H1 (cell line): ENCODE measurements at regions not wholly inside any gene's neighbourhood (a gene's known extent, or its start where the extent isn't known, plus 50 kb on each side); places are given as distances from the start of the nearest gene placed in this dataset.

Experiments
- BCL11A ChIP-seq, 2 experiments: IDR thresholded peaks; one replicate each; pipeline ENCODE4 v1.6.1; 2011; ENCODE audit warnings: low read depth in 2 of 2, low read length in 2 of 2, mild to moderate bottlenecking in 2 of 2
- BRCA1 ChIP-seq: IDR thresholded peaks from 2 replicates; pipeline ENCODE4 v1.6.1; 2012; ENCODE audit warnings: low read depth, low read length, improper control_type of control experiment
- CEBPB ChIP-seq: IDR thresholded peaks from 2 replicates; pipeline ENCODE4 v1.6.1; 2012; ENCODE audit warnings: low read depth, low read length
- CHD1 ChIP-seq: IDR thresholded peaks from 2 replicates; pipeline ENCODE4 v1.6.1; 2012; ENCODE audit warnings: low read depth, low read length, improper control_type of control experiment
- CREB1 ChIP-seq: IDR thresholded peaks from 2 replicates; pipeline ENCODE4 v1.6.1; 2012; ENCODE audit warnings: inconsistent platforms
- CTCF ChIP-seq, 3 experiments: IDR thresholded peaks; 1 replicate in 2 of 3; 2 replicates in 1 of 3; pipeline versions ENCODE4 v1.5.1 to v1.6.1; 2011; ENCODE audit warnings: low read length in 3 of 3, mild to moderate bottlenecking in 3 of 3, inconsistent platforms in 2 of 3, low read depth in 1 of 3, moderate library complexity in 1 of 3; ENCODE audit not compliant: insufficient read depth in 1 of 3; ENCODE audit errors: control extremely low read depth in 1 of 3
- EZH2 ChIP-seq: fragments of 200-600 bp; sonication (generic); IDR thresholded peaks from 2 replicates; pipeline ENCODE4 v1.7.1; 2012; ENCODE audit warnings: low read depth, mild to moderate bottlenecking, moderate library complexity, low read length, inconsistent platforms; ENCODE audit not compliant: severe bottlenecking
- HDAC2 ChIP-seq, 2 experiments: fragments of 300-600 bp in 1 of 2; sonication (generic) in 1 of 2; IDR thresholded peaks; 2 replicates each; pipeline ENCODE4 v1.6.1; 2011 to 2012; ENCODE audit warnings: low read depth in 2 of 2, low read length in 2 of 2, mild to moderate bottlenecking in 2 of 2, moderate library complexity in 2 of 2, borderline replicate concordance in 1 of 2, inconsistent platforms in 1 of 2
- HDAC6 ChIP-seq: IDR thresholded peaks from one replicate; pipeline ENCODE4 v1.7.1; 2012; ENCODE audit warnings: low read depth, mild to moderate bottlenecking, inconsistent platforms, low read length, moderate library complexity
- JUN ChIP-seq: IDR thresholded peaks from 2 replicates; pipeline ENCODE4 v1.6.1; 2011; ENCODE audit warnings: low read depth, mild to moderate bottlenecking, improper control_type of control experiment, low read length
- JUND ChIP-seq: IDR thresholded peaks from 2 replicates; pipeline ENCODE4 v1.6.1; 2011; ENCODE audit warnings: mild to moderate bottlenecking, improper control_type of control experiment, low read length
- MAFK ChIP-seq: IDR thresholded peaks from 2 replicates; pipeline ENCODE4 v1.6.1; 2012; ENCODE audit warnings: low read depth, mild to moderate bottlenecking, improper control_type of control experiment, low read length
- NRF1 ChIP-seq: IDR thresholded peaks from 2 replicates; pipeline ENCODE4 v1.6.1; 2011; ENCODE audit warnings: mild to moderate bottlenecking, low read depth, low read length, improper control_type of control experiment
- PHF8 ChIP-seq: fragments of 200-600 bp; sonication (generic); conservative IDR thresholded peaks from 2 replicates; pipeline ENCODE4 v1.7.1; 2012; ENCODE audit warnings: low read depth, mild to moderate bottlenecking, inconsistent platforms, low read length, moderate library complexity
- POLR2A ChIP-seq, 2 experiments: IDR thresholded peaks; 1 replicate in 1 of 2; 2 replicates in 1 of 2; pipeline ENCODE4 v1.6.1; 2011; ENCODE audit warnings: low read depth in 2 of 2, low read length in 2 of 2, mild to moderate bottlenecking in 2 of 2; ENCODE audit errors: control extremely low read depth in 1 of 2
- POLR2AphosphoS5 ChIP-seq: IDR thresholded peaks from 2 replicates; pipeline ENCODE4 v1.6.1; 2011; ENCODE audit warnings: low read depth, low read length
- RFX5 ChIP-seq: IDR thresholded peaks from 2 replicates; pipeline ENCODE4 v1.6.1; 2011; ENCODE audit warnings: low read depth, low read length, improper control_type of control experiment, borderline replicate concordance
- SP2 ChIP-seq: IDR thresholded peaks from 2 replicates; pipeline ENCODE4 v1.6.1; 2012; ENCODE audit warnings: mild to moderate bottlenecking, low read length, inconsistent platforms
- SUZ12 ChIP-seq: fragments of 200-600 bp; sonication (generic); IDR thresholded peaks from 2 replicates; pipeline ENCODE4 v1.6.1; 2012; ENCODE audit warnings: mild to moderate bottlenecking, inconsistent platforms, low read length, moderate library complexity, mixed read lengths
- TAF1 ChIP-seq: IDR thresholded peaks from 2 replicates; pipeline ENCODE4 v1.6.1; 2011; ENCODE audit warnings: mild to moderate bottlenecking, low read depth, low read length
- TAF7 ChIP-seq: optimal IDR thresholded peaks from 2 replicates; pipeline ENCODE3; 2011; ENCODE audit warnings: low read depth, mild to moderate bottlenecking, inconsistent platforms, low read length, moderate library complexity, borderline replicate concordance
- YY1 ChIP-seq: IDR thresholded peaks from 2 replicates; pipeline ENCODE4 v1.6.1; 2011; ENCODE audit warnings: low read depth, mild to moderate bottlenecking, low read length
- ZNF274 ChIP-seq: IDR thresholded peaks from 2 replicates; pipeline ENCODE4 v1.7.0; 2012; ENCODE audit warnings: low read length, borderline replicate concordance; ENCODE audit errors: extremely low read depth

- no peak for TF ChIP-seq CHD1
- no peak for TF ChIP-seq HDAC6
- TF ChIP-seq TAF7 = peak; percentile 87
- TF ChIP-seq POLR2A (IDR thresholded peaks at IDR 0.05; ENCODE audit: control extremely low read depth in 1 of 2, low read depth in 2 of 2, low read length in 2 of 2) = no peak
- peak; percentile 89 to 100 (median 99) for TF ChIP-seq CTCF (IDR thresholded peaks at IDR 0.05; ENCODE audit: control extremely low read depth in 1 of 3, insufficient read depth in 1 of 3, low read depth in 1 of 3, low read length in 3 of 3)
- TF ChIP-seq PHF8 = 0 out of 2 replicates have a peak, but pooled peaks have one; percentile 3
- no peak for TF ChIP-seq MAFK
- TF ChIP-seq HDAC2 (IDR thresholded peaks at IDR 0.05; ENCODE audit: borderline replicate concordance in 1 of 2, low read depth in 2 of 2, low read length in 2 of 2) = peak in 1 of 2 experiments; percentile 20; a peak in 1 of 4 replicates
- no peak for TF ChIP-seq SP2
- no peak for TF ChIP-seq CEBPB
- TF ChIP-seq POLR2AphosphoS5 = no peak
- TF ChIP-seq EZH2 = peak; percentile 65
- TF ChIP-seq BCL11A (IDR thresholded peaks at IDR 0.05; ENCODE audit: low read depth in 2 of 2, low read length in 2 of 2) = no peak
- TF ChIP-seq YY1 = peak; percentile 79
- no peak for TF ChIP-seq NRF1
- no peak for TF ChIP-seq ZNF274
- 0 out of 2 replicates have a peak, but pooled peaks have one; percentile 26 for TF ChIP-seq TAF1
- peak; percentile 81 for TF ChIP-seq CREB1
- TF ChIP-seq RFX5 = no peak
- TF ChIP-seq JUN = no peak
- no peak for TF ChIP-seq BRCA1
- TF ChIP-seq JUND = peak; percentile 71
- TF ChIP-seq SUZ12 = no peak; the same call in none of the 2 replicates
These were observed 79.8 kb downstream of the RHCG start (continued) for GRCh38 chr15:89416339-89417183.
